ENCODE measurements at regions not wholly inside any gene's neighbourhood (a gene's known extent, or its start where the extent isn't known, plus 50 kb on each side); places are given as distances from the start of the nearest gene placed in this dataset.
A peak's percentile ranks its signal among the peaks of the same experiment; 100 is the strongest.
"Not testable (repeated sequence)": the region's sequence is repeated elsewhere in the genome, so short reads cannot be mapped to it uniquely, and the experiment has no call there.

DNA sequence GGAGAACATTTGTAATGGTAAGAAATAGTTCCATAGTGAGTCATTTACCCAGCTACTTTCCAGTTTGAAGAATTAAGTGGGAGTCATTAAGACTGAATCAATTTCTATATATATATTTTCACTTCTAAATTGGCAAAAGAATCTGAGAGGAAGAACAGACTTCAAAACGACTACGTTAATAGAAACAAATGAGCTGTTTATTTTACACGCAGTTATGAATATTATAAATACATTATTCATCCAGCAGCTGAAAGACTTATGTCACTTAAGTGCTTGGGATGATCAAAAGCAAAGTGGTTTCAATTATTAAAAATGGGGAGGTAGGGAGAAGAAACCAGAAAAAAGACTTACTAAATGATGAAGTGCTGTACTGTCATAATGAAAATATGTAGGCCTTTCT is 260.5 kb upstream of the DDX53 start:
- no peak for DNase-seq
- in situ Hi-C loops (cut with MboI; ENCODE audit: low pct_unique_long_range_greater_than_20kb, low sequenced_read_pairs) = no loop called here

DNA sequence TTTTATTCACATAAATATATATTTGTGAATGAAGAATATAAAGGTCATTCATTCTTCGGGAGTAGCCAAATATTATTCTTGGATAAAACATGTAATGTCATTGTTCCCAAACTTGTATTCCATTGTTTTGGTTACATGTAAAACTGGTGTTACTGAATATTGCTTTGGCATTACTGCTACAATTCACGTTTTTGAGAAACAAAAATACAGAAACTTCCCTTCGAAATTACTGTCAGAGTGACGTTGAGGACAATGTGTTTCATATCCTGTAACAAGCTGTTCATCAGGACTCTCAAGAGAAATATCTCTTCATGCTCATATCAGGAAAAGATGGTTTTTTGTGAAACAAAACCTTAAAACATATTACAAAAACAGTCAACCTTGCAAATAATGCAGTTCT is 258.9 kb upstream of the DDX53 start:
- no peak for DNase-seq
- in situ Hi-C loops (cut with MboI; ENCODE audit: low pct_unique_long_range_greater_than_20kb, low sequenced_read_pairs) = no loop called here

DNA sequence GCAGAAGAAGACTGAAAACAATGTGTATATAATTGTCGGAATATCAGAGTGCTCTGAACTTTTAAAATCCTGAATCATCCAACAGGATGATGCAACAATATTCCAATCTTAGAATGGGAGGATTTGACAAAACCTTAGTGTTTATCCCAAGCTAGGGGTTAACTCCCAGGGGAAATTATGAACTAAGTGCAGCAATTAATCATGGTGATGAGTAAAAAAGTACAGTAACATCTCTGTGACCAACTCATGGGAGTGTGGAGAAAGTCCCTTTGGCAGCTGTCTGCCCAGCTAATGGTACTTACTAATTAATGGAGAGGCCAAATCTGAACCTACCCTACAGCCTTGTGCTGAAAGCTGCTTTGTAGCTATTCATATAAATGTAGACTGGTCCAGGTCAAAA is 257.6 kb upstream of the DDX53 start:
- in situ Hi-C loops (cut with MboI; ENCODE audit: low pct_unique_long_range_greater_than_20kb, low sequenced_read_pairs) = no loop called here

DNA sequence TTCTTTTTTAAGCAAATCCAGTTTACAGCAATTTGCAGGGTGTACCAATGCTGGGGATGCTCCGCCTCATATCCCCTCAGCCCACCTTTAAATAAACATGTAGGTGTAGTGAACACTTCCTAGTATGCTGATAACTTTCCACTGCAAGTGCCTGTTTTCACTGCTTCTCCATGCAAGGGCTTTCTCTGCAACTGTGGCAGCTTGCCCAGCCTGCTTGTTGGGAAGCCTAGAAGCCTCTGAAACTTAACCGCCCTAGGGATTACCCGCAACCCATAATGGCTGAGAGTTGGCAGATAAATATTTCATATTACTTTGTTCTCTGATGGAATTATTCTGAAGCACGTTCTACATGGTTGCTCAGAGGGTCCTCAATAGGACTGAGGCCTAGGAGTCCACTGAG is 253.7 kb upstream of the DDX53 start:
- DNase-seq = no peak
- in situ Hi-C loops (cut with MboI; ENCODE audit: low pct_unique_long_range_greater_than_20kb, low sequenced_read_pairs) = no loop called here

More for the DNA sequence above, 257.6 kb upstream of the DDX53 start:
- DNase-seq = no peak

DNA sequence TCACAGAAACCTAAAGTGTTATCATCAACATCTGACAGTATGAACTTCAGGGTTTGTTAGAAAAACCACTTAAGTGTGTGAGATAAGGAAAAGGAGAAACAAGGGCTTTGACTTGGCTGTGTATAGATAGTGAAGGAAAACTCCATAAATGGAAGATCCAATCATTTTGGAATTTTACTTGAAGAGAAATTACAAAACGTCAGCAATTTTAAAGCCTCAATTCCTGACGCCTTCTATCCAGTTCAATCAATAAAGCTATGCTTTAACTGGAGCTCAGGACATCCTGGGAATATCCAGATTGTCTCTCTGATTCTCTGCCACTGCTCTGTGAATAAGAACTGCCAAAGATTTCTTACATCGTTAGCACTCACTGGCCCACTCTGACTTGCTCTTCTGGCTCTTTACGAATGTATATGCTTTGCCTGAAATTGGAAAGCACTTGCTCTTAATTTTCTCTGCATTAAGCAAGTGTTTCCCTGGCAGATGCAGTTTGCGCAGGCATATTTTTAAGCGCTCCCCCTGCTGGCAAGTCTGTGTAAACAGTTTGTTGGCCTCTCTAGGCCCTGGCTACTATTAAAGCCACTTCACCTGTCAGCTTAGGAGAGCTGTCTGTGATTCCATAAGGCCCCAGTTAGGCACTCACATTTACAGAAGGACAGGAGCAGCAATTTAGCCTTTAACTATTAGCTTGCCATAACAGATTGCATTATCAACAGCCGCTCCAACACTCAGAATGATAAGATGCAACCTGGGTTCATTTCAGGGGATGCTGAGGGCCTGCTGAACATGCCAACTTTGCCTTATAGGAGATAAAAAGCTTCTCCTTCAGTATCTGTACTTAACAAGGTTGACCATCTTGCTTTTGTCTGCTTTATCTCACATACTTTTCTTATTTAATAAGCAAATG is 251.4 kb upstream of the DDX53 start:
- DNase-seq = peak; percentile 47

DNA sequence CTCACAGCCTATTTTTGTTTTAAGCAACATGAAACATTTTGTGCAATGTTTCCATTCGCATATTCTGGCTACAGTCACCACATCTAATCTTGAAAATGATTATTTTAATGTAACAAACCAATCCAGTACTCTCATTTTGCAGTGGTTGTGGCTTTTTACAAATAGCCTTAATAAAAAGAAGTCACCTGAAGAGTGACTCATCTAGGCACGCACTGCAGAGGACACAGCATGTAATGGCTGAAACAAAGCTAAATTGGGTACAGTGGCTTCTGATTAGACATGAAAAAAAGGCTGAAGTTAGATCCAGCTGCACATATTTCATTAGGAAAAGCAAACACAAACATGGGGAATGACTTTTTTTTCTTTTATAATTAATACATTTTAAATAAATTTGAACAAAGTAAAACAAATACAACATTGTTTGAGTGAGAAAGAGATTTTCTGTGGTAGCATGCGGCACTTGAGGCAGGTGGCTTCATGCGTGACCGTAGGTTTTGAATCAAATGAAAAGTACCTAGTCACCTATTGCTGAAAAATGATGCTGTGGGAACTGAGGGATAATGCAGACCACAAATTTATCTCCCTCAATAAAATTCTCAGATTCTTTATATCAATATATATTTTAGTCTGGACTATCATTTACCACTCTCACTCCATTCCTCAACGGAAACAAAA is 240.8 kb upstream of the DDX53 start:
- in situ Hi-C loops (cut with MboI; ENCODE audit: low pct_unique_long_range_greater_than_20kb, low sequenced_read_pairs) = no loop called here
- no peak for DNase-seq

More for the DNA sequence above, 251.4 kb upstream of the DDX53 start:
- in situ Hi-C loops (cut with MboI; ENCODE audit: low pct_unique_long_range_greater_than_20kb, low sequenced_read_pairs) = no loop called here

DNA sequence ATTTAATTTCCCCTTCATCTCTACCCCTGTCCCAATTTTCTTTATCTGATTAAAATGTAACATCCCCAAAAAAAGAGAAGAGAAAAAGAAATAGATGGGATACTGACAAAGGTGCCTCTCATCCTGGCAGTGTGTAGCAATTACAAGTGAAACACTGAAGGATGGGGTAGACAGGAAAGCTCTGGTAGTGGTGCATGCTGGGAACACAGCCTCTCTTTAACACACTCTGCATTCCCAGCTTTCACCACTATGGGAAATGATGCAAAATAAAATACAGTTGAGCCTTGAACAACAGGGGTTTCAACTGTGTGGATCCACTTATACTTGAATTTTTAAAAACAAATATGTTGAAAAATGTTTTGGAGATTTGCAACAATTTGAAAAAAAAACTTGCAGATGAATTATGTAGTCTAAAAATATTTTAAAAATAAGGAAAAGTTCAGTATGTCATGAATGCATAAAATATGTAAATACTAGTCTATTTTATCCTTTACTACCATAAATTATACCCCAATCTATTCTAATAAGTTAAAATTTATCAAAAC is 239.2 kb upstream of the DDX53 start:
- no peak for DNase-seq
- in situ Hi-C loops (cut with MboI; ENCODE audit: low pct_unique_long_range_greater_than_20kb, low sequenced_read_pairs) = no loop called here

DNA sequence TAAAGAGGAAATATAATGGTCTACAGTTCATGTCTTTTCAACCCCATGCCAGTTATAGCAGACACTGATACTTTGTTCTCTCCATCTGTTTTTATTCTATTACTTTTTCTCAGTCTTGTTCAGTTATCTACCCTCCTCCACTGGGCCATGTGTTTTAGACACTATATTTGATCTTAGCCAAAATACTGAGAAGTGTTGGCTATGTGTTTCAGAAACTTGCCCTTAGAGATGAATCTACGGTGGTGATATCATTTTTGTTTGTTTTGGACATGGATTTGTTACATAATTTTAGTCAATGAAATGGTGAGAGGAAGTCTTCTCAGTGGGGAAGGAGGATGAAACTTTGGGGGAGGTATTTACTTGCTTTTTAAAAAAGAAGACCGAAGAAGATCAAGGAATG is 211.5 kb upstream of the DDX53 start:
- in situ Hi-C loops (cut with MboI; ENCODE audit: low pct_unique_long_range_greater_than_20kb, low sequenced_read_pairs) = no loop called here
- DNase-seq = no peak

DNA sequence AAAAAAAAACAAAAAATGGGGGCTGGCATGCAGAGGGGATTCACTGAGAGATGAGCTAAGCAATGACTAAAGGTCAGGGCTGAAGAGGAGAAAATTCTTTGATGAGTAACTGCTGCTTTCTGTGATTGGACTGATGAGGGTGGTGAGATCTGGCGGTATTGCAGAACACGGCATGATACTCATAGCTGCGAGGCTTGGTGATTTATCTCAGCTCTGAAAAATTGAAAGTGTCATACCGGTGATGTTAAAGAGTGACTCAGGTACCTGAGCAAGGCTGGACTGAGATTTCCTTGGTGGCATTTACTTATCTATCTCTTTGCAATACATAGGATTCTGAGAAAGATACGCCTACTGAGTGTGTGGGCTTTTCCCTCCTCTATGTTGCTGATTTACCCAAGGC is 204.1 kb upstream of the DDX53 start:
- DNase-seq = no peak
- in situ Hi-C loops (cut with MboI; ENCODE audit: low pct_unique_long_range_greater_than_20kb, low sequenced_read_pairs) = no loop called here

DNA sequence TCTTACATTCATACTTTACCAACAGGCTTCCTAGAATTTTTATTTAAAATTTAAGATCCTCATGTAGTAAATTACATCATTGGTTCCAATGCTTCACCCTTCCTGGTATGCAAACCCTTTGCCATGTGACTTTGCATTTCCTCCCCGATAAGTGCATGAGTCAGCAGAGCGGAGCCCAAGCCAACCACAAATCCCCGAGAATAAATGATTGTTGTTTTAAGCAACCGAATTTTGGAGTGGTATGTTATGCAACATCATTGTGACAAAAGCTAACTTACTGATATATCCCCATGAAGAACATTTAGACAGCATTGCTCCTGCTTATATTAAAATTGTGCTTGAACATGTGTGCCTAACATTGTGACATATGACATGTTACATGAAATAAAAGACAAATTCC is 199.4 kb upstream of the DDX53 start:
- DNase-seq = peak; percentile 56

DNA sequence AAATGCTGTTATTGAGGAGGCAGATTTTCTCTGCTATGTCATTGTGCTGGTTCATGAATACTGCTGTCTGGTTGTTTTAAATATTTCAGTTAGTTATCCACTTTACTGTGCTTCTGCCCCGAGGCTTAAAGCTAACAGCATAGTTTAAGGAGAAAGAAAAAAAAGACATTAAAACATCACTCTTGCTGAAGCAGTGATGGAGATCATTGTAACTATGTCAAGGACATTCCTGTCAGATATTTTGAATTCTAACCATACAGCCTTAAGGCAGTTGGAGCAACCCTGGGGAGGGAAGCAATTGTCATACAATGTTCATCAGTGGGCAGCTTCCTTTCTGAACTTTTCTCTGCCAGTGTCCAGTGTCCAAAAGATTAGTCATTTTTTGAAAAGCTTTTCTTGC is 199.0 kb upstream of the DDX53 start:
- in situ Hi-C loops (cut with MboI; ENCODE audit: low pct_unique_long_range_greater_than_20kb, low sequenced_read_pairs) = no loop called here
- DNase-seq = no peak

More for the DNA sequence above, 199.4 kb upstream of the DDX53 start:
- in situ Hi-C loops (cut with MboI; ENCODE audit: low pct_unique_long_range_greater_than_20kb, low sequenced_read_pairs) = no loop called here

DNA sequence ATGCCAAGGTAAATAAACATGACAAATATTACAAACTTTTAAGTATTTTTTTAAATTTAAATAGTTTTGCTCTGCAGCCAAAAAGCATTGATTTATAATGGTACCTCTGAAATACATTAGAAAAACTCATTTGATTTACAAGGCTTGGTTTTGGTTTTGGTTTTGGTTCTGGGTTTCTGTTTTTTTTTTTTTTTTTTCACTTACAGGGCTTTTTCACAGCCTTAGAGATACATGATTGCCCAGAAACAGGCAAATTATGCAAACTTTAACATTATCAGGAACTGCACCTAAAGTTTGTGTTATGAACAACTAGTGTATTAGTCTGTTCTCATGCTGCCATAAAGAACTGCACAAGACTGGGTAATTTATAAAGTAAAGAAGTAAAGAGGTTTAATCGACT is 196.4 kb upstream of the DDX53 start:
- in situ Hi-C loops (cut with MboI; ENCODE audit: low pct_unique_long_range_greater_than_20kb, low sequenced_read_pairs) = no loop called here
- no peak for DNase-seq

DNA sequence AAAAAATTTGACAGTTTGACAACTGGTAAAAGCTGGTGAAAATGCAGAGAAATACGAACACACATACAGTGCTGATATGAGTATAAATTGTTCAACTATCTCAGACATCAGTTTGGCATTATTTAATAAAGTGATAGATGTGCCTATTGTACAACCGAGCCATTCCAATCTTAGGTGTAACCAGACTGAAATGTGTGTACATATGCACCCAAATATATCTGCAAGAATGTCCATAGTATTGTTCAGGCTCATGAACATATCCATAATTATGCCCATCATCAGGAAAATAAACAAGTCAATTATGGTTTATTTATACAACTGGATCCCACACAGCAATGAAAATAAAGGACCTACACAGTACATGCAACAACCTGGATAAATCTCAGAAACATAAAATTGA is 188.9 kb upstream of the DDX53 start:
- in situ Hi-C loops (cut with MboI; ENCODE audit: low pct_unique_long_range_greater_than_20kb, low sequenced_read_pairs) = no loop called here
- no peak for DNase-seq

DNA sequence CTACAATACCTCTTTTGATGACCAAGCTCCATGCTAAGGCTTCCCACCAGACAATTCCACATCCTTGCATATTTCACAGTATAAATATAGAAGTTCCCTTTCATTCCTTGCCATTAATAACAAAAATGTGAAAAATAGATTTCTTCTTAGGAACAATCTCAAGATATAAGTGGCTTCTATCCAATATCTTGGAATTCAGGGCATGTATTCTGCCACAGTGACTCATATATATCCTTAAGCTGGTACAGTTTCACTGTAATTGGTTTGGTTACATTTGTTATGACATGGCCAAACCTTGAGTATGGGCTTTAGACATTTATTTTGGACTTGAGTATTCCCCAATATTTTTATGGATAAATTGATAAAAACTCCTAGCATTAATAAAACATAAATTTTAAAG is 181.7 kb upstream of the DDX53 start:
- DNase-seq = no peak
- in situ Hi-C loops (cut with MboI; ENCODE audit: low pct_unique_long_range_greater_than_20kb, low sequenced_read_pairs) = no loop called here

DNA sequence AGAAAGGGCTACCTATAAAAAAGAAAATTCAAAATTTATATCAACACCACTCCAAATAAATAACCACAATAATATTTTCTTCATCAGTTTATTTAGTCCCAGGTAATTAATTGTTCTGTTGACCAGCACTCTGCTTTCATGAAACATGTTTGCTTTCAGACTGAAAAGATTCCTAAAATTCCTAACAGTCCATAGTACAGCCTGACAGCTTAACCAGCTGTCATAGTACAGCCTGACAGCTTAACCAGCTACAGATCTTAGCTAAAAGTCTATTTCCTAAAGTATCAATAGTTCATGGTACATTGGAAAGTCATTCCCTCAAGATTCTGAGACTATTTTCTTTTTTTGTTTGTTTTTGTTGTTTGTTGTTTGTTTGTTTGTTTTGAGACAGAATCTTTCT is 144.1 kb upstream of the DDX53 start:
- in situ Hi-C loops (cut with MboI; ENCODE audit: low pct_unique_long_range_greater_than_20kb, low sequenced_read_pairs) = no loop called here
- no peak for DNase-seq

DNA sequence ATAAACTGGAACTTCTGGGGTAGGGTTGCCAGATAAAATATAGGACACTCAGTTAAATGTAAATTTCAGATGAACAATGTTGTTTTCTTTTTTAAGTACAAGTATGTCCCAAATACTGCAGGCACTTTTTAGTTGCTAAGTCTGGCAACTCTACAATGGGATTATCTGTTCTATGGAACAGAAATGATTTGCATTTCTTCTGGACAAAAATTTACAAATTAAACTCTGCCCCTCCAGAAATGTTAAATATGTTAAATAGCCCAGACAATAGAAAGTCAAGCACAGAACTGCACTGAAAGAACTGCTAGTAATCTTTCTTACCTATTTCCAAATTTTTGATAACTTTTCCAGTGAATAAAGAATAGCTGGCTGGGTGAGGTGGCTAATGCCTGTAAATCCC is 140.1 kb upstream of the DDX53 start:
- no peak for DNase-seq
- in situ Hi-C loops (cut with MboI; ENCODE audit: low pct_unique_long_range_greater_than_20kb, low sequenced_read_pairs) = no loop called here

DNA sequence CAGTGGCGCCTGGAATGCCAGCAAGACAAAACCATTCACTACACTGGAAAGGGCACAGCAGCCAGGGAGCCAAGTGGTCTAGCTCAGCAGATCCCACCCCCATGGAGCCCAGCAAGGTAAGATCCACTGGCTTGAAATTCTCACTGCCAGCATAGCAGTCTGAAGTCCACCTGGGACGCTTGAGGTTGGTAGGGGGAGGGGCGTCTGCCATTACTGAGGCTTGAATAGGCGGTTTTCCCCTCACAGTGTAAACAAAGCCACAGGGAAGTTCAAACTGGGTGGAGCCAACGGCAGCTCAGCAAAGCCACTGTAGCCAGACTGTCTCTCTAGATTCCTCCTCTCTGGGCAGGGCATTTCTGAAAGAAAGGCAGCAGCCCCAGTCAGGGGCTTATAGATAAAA is 133.0 kb upstream of the DDX53 start:
- DNase-seq; in situ Hi-C loops (cut with MboI; ENCODE audit: low pct_unique_long_range_greater_than_20kb, low sequenced_read_pairs): not testable (repeated sequence)

DNA sequence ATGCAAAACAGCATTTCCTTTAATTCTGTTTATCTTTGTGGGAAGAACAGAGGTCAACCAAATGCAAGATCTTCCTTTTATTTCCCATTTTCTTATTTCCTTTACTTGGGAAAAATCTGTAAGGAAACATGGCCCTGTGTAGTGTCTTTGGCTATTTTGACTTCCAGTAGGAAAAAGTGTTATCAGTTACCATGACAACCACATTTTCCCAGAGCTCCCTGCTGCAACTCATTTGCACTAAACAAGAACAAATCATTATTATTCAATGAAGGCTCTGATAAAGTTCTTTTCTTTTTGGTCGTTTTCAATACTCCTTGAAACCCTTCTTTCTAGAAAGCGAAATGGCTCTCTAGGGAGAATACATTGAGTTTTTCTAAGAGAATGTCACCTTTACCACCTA is 117.2 kb upstream of the DDX53 start:
- DNase-seq = no peak
- in situ Hi-C loops (cut with MboI; ENCODE audit: low pct_unique_long_range_greater_than_20kb, low sequenced_read_pairs) = no loop called here

DNA sequence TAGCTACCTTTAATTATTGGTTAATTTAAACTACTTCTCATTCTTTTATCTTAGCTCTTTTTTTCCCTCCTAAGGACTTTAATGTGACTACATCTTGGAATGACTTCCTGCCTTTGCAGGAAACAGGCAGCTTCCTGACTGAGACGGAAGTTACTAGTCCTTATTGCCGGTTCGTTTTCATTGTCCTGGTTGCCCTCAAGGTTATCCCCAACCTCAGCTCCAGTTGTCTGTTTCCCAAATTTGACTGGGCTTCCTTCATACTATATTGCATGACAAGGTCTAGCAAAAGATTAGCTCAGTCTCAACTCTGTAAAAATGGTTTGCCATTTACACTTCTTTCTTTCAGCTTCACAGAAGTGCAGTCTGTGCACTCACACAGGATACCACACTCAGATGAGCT is 109.9 kb upstream of the DDX53 start:
- no peak for DNase-seq
- in situ Hi-C loops (cut with MboI; ENCODE audit: low pct_unique_long_range_greater_than_20kb, low sequenced_read_pairs) = no loop called here

DNA sequence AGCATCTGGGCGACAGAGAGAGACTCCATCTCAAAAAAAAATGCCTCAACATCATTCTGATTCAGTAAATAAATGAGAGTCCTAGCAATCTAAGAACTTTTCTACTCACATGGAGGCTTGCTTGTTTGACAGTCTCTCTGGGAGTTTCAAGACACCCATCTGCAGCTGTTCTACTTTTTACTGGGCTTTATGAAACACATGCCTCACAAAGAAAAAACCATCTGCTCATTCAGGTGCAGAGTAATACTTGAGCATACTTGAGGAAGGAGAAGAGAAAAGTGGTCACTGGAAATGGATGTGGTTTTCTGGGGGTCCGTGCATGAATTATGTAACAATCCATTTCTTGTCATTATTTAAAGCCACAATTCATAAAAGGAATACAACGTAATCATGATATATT is 87.1 kb upstream of the DDX53 start:
- in situ Hi-C loops (cut with MboI; ENCODE audit: low pct_unique_long_range_greater_than_20kb, low sequenced_read_pairs) = no loop called here
- no peak for DNase-seq

Measured in KBM-7 (cell line).